ENCODE measurements at regions not wholly inside any gene's neighbourhood (a gene's known extent, or its start where the extent isn't known, plus 50 kb on each side); places are given as distances from the start of the nearest gene placed in this dataset.

- TF ChIP-seq TAF1 (CRISPR knock-in tag; IDR thresholded peaks at IDR 0.05) (no peak), POLR2AphosphoS5 (IDR thresholded peaks at IDR 0.05; ENCODE audit: low read depth, low read length) (no peak), CTCF (CRISPR knock-in tag; IDR thresholded peaks at IDR 0.05) (no peak)
Measured at GRCh38 chr3:168859143-168859542, 763.4 kb upstream of the GOLIM4 start.
